HT1080 (cell line): ENCODE measurements at regions not wholly inside any gene's neighbourhood (a gene's known extent, or its start where the extent isn't known, plus 50 kb on each side); places are given as distances from the start of the nearest gene placed in this dataset.

Experiments used
- DNase-seq: peaks from one replicate; pipeline ENCODE4 v3.0.0-alpha.2; 2015; ENCODE audit warnings: low read depth

GRCh38 chr15:96521386-96521785, 190.9 kb downstream of the NR2F2 start:
- DNase-seq: no peak

- no peak for DNase-seq
Measured at GRCh38 chr15:96524676-96525417, 194.3 kb downstream of the NR2F2 start.

GRCh38 chr15:96535148-96535547, 204.6 kb downstream of the NR2F2 start:
- DNase-seq: no peak

DNA sequence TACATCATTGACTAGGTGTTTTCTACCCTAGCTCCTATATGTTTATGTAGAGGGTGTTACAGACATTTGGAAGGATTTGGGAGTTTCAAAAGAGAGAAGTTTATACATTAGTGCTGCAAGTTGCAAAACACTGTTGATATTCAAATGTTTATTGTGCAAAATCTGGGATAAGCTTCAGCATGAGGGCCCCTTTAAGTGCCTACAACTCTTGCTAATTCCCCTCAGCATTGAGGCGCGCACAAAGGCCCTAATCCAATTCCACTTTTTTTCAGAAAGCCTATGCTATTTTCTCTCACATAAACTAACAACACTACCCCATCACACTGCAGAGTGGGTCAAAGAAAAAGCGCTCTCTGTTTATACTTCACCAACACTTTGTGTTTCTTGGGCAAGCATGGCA, 208.0 kb downstream of the NR2F2 start:
- no peak for DNase-seq

DNA sequence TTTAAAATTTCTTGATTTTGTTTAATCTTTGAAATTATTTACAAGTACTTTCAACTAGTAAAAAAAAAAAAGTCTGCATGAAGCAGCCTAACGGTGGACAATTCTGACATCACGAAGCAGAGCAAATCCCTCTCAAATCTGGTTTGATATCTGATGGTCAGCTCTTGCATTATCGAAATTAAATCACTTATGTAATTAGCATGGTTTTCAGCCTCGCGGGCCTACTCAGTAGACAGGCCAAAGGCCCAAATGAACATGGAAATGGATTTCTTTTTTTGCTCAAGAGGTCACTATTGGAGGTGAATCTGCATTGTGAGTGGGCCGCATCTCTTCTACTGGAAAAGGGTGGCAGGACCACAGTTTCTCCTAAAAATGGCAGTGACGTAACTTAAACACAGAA, 209.8 kb downstream of the NR2F2 start:
- no peak for DNase-seq

GRCh38 chr15:96542130-96542770, 211.8 kb downstream of the NR2F2 start:
- no peak for DNase-seq

DNA sequence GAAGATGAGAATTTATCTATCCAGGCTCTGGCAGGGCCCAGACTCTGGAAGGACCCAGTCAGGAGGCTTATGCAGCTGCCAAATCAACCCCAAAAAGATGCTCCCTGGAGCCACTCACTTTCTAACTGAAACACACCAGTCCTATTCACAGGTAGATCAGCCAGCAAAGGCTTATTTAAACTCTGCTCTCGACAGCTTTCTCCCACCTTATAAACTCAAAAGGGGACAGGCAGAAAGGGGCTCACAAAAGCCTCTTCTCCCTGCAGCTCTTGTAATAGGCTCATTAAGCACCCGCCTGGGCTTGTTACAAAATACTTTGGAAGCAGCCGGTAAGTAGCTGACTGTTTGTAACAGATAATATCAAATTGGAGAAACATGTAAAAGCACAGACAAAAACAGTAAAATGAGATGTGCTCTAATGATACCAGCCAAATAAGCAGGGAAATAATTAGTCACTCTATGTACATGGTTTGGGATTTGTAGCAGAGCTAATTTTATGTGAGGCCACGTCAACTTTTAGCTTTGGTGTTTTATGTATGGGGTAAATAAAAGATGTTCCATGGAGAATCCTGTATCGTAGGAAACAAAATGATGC, 213.8 kb downstream of the NR2F2 start:
- DNase-seq: no peak

DNA sequence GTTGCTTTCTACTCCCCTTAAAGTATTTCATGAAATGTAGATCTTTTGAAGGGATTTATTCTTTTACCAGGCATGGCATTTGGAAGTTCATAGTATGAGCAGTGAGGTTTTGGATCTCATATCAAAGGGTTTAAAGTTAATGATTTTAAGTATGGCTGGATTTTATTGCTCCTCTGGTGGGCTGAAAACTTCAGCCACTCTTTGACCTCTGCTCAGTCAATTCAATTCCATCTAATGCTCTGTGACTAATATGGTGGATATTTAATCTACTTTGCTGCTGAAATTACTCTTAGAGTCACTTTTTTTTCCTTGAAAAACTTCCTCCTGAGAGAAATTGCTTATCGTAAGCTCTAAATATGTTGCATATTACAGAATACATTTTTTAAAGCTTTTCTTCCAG, 218.6 kb downstream of the NR2F2 start:
- no peak for DNase-seq

- peak; percentile 55 for DNase-seq
Measured at GRCh38 chr15:96551196-96551595, 220.7 kb downstream of the NR2F2 start.

GRCh38 chr15:96551722-96552121, 221.2 kb downstream of the NR2F2 start:
- no peak for DNase-seq

DNA sequence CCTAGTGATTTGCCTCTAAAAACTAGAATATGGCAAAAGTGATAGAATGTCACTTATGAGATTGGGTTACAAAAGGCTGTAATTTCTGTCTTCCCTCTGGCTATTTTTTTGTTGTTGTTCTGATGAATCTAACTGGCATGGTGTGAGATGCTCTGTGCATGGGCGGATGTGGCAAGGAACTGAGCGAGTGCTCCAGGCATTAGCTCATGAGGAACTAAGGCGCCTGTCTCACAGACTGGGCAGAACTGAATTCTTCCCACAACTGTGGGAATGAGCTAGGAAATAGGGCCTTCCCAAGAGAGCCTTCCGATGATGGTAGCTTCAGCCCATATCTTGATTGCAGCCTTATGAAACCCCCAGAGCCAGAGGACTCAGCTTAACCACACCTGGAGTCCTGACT, 222.5 kb downstream of the NR2F2 start:
- DNase-seq: peak; percentile 90

DNA sequence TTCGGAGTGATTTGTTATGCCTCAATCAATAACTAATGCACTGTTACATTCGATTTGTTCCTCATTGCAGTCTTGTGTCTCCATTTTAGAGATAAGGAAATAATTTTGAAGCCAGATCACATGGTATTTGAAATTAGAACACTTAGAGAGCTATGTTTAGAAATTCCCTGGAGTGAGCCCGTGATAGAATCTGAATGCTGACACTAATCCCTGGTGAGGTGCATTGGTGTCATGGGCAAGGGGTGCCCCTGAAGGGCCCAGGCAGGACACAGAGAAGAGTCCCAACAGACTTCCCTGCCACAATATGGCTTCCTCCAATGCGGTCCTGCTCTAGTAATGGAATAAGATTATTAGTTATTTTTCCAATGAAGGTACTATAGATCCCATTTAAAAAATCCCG, 223.0 kb downstream of the NR2F2 start:
- DNase-seq: no peak

GRCh38 chr15:96553931-96554330, 223.4 kb downstream of the NR2F2 start:
- DNase-seq: peak; percentile 60

DNA sequence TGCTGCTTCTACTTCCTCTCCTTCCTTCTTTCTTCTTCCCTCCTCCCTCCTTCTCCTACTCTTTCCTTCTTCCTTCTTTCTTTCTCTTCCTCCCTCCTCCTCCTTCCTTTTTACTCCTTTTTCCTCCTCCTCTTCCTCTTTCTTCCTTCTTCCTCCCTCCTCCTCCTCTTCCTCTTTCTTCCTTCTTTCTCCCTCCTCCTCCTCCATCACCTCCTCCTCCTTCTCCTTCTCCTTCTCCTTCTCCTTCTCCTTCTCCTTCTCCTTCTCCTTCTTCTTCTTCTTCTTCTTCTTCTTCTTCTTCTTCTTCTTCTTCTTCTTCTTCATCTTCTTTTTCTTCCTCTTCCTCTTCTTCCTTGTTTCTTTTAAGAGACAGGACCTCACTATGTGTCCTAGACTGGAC, 224.0 kb downstream of the NR2F2 start:
- DNase-seq: no peak

GRCh38 chr15:96559087-96559486, 228.6 kb downstream of the NR2F2 start:
- no peak for DNase-seq

DNA sequence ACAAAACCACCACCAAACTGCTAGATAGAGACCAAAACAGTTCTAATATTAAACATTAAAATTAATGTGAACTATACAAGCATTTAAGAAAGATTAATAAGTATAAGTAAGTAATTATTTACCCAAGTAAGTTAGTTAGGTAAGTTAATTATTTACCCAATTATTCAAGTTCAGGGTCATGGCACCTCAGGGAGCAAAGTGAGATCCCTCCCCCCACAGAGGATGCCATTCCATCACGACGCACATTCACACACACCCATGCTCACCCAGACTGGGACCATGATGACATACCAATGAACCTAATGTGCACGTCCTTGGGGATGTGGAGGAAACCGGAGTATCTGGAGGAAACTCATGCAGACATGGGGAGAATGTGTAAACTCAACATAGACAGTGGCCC, 229.1 kb downstream of the NR2F2 start:
- no peak for DNase-seq

DNA sequence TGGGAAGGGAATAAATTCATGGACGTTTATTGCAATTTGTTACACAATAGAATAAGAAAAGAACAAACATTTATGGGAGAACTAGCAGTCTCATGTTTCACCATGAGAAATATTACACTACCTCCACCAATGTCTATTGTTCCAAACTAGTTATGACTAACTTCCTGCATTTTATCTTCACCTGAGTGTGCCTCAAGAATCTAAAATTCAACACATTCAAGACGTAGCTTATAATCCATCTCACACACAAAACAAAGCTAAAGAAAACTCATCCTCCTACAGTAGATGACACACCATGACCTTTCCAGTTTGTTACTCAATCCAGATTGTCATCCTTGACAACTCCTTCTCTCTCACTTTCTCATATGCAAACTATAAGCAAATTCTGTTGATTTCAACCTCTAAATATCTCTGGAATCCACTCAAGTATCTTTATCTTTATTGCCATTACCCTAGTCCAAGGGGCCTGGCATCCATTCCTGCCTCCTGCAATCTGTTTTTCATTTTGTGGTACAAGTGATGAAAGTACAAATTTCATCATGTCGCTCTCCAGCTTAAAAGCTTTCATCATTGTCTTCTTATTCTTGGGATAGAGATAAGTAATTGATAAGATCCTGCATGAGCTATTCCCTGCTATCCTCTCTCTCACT, 229.9 kb downstream of the NR2F2 start:
- peak; percentile 74 for DNase-seq

- DNase-seq: no peak
Measured at GRCh38 chr15:96561593-96561992, 231.1 kb downstream of the NR2F2 start.

- DNase-seq: peak; percentile 75
Measured at GRCh38 chr15:96564546-96564945, 234.0 kb downstream of the NR2F2 start.

DNA sequence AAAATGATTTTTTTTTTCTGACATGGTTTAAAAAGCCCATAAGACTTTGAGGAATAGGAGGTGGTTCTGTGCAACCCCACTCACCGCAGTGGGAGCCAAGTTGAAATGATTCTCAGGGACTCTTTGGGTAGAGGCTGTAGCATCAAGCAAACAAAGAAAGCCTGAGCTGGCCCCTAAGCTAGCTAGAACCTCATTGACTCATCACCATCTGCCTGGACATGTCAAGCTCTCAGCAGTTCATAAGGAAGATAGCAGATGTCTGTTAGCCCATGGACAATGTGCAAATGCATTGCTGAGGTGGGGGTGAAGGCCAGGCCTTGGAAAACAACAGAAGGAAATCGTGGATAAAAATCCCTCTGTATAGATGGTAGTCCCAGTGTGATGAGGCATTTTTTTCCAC, 234.8 kb downstream of the NR2F2 start:
- DNase-seq: peak; percentile 29

- no peak for DNase-seq
Measured at GRCh38 chr15:96574782-96575181, 244.3 kb downstream of the NR2F2 start.

- no peak for DNase-seq
Measured at GRCh38 chr15:96576596-96576995, 246.1 kb downstream of the NR2F2 start.
